GM12878 (cell line): ENCODE measurements at regions not wholly inside any gene's neighbourhood (a gene's known extent, or its start where the extent isn't known, plus 50 kb on each side); places are given as distances from the start of the nearest gene placed in this dataset.

Experiments
- ATAC-seq: fragments of 200-7000 bp; cut with Tn5 transposase; 3 replicates; pipeline ENCODE4 v1.9.1; 2020; ENCODE audit warnings: mild to moderate bottlenecking, moderate library complexity
- BruUV-seq: library from RNA; stranded (reverse); fragments of 400-500 nt; replicated peaks from 2 replicates; lab custom pipeline; 2021; lab: Mats Ljungman, UMichigan
- CTCF ChIA-PET: fragments of 300-600 bp; sonication (Branson Sonifier 250); formaldehyde crosslinking; extraction: SDS; loops from one replicate; lab custom pipeline; 2021; ENCODE audit warnings: inconsistent platforms; lab: Yijun Ruan, JAX
- POLR2A ChIA-PET: fragments of 350-600 bp; formaldehyde crosslinking; extraction: SDS; loops from one replicate; lab custom pipeline; 2021; ENCODE audit warnings: inconsistent platforms; lab: Charles Lee
- RAD21 ChIA-PET: fragments of 300-600 bp; sonication (Branson Sonifier 250); formaldehyde crosslinking; loops from one replicate; lab custom pipeline; 2023; ENCODE audit warnings: antibody characterized with exemption; ENCODE audit not compliant: unreplicated experiment; lab: Charles Lee
- SMC1A ChIA-PET: fragments of 300-600 bp; sonication (Branson Sonifier 250); formaldehyde crosslinking; loops from one replicate; lab custom pipeline; 2023; ENCODE audit not compliant: unreplicated experiment, uncharacterized antibody; lab: Charles Lee
- DNase-seq: peaks from one replicate; pipeline ENCODE4 v3.0.0-alpha.2; 2011; ENCODE audit warnings: low read depth, low spot score
- FAIRE-seq: peaks from 3 replicates; lab custom pipeline; 2011; peaks lifted over from hg19 to GRCh38; lab: Jason Lieb, UNC
- H2AFZ ChIP-seq: 2 replicates; pipeline ENCODE4 v1.6.0; 2011; ENCODE audit warnings: low read depth, low read length, control low read depth; ENCODE audit not compliant: control insufficient read depth
- H3K27ac ChIP-seq: 2 replicates; pipeline ENCODE4 v1.5.1; 2011; ENCODE audit warnings: control low read depth; ENCODE audit not compliant: control insufficient read depth, insufficient read depth
- H3K27me3 ChIP-seq, 2 experiments: replicated peaks in 1 of 2; 2 replicates each; pipeline versions ENCODE4 v1.6.0 to v1.6.1; 2011; ENCODE audit warnings: low read length in 1 of 2; ENCODE audit not compliant: control insufficient read depth in 2 of 2, insufficient read depth in 2 of 2
- H3K36me3 ChIP-seq, 2 experiments: 2 replicates each; pipeline ENCODE4 v1.5.1; 2011; ENCODE audit warnings: low read length in 1 of 2; ENCODE audit not compliant: control insufficient read depth in 2 of 2, insufficient read depth in 2 of 2
- H3K4me1 ChIP-seq: 2 replicates; pipeline ENCODE4 v1.6.1; 2011; ENCODE audit warnings: mild to moderate bottlenecking, low read length, moderate library complexity, mixed read lengths; ENCODE audit not compliant: control insufficient read depth, insufficient read depth
- H3K4me2 ChIP-seq: 2 replicates; pipeline ENCODE4 v1.6.0; 2011; ENCODE audit warnings: control low read depth; ENCODE audit not compliant: control insufficient read depth, insufficient read depth
- H3K4me3 ChIP-seq: fragments of 200-600 bp; sonication (generic); 2 replicates; pipeline ENCODE4 v1.5.1; 2016
- H3K79me2 ChIP-seq: 2 replicates; pipeline ENCODE4 v1.6.0; 2011; ENCODE audit warnings: low read length; ENCODE audit not compliant: control insufficient read depth, insufficient read depth
- H3K9ac ChIP-seq: 2 replicates; pipeline ENCODE4 v1.8.0; 2011; ENCODE audit warnings: low read length, control low read depth, mixed read lengths; ENCODE audit not compliant: control insufficient read depth, insufficient read depth
- H3K9me3 ChIP-seq: replicated peaks from 3 replicates; pipeline ENCODE4 v1.5.1; 2011; ENCODE audit warnings: mild to moderate bottlenecking, low read length; ENCODE audit not compliant: control insufficient read depth, insufficient read depth
- H4K20me1 ChIP-seq: 2 replicates; pipeline ENCODE4 v1.6.0; 2011; ENCODE audit not compliant: control insufficient read depth, insufficient read depth
- CBX5 ChIP-seq: sonication (generic); IDR thresholded peaks from 2 replicates; pipeline ENCODE4 v1.6.1; 2016; ENCODE audit warnings: low read depth, moderate library complexity, mild to moderate bottlenecking, inconsistent platforms
- FOS ChIP-seq: IDR thresholded peaks from 3 replicates; pipeline ENCODE4 v1.6.1; 2011; ENCODE audit warnings: borderline replicate concordance; ENCODE audit not compliant: insufficient read length; ENCODE audit errors: extremely low read depth
- HDAC2 ChIP-seq: fragments of 200-600 bp; sonication (generic); IDR thresholded peaks from 2 replicates; pipeline ENCODE4 v1.6.1; 2017
- IRF5 ChIP-seq: fragments of 450-650 bp; IDR thresholded peaks from 2 replicates; pipeline ENCODE4 v1.6.1; 2017; ENCODE audit warnings: borderline replicate concordance
- MEF2A ChIP-seq: IDR thresholded peaks from 2 replicates; pipeline ENCODE4 v1.6.1; 2011; ENCODE audit warnings: low read depth, mild to moderate bottlenecking, low read length, moderate library complexity; ENCODE audit not compliant: insufficient read depth
- NFYB ChIP-seq: IDR thresholded peaks from 2 replicates; pipeline ENCODE4 v1.6.1; 2011; ENCODE audit warnings: low read depth, mild to moderate bottlenecking, low read length, improper control_type of control experiment, moderate library complexity; ENCODE audit not compliant: insufficient read depth
- POU2F2 ChIP-seq: IDR thresholded peaks from 3 replicates; pipeline ENCODE4 v1.6.1; 2011; ENCODE audit warnings: low read depth, mild to moderate bottlenecking, low read length, borderline replicate concordance
- RAD21 ChIP-seq: IDR thresholded peaks from 2 replicates; pipeline ENCODE4 v1.6.1; 2011; ENCODE audit warnings: mild to moderate bottlenecking, low read depth, low read length, moderate library complexity; ENCODE audit not compliant: insufficient read depth
- RUNX3 ChIP-seq: IDR thresholded peaks from 2 replicates; pipeline ENCODE4 v1.6.1; 2012; ENCODE audit warnings: low read length, inconsistent platforms
- ZNF592 ChIP-seq: fragments of 450-650 bp; IDR thresholded peaks from 2 replicates; pipeline ENCODE4 v1.6.1; 2017; ENCODE audit warnings: mild to moderate bottlenecking, moderate library complexity
- WGBS: methylation state at CpG from one replicate; pipeline ENCODE4 v1.1.6; 2016; ENCODE audit warnings: low lambda C conversion rate; ENCODE audit not compliant: insufficient replicate concordance, insufficient coverage; ENCODE audit errors: missing lambda C conversion rate; 5-methylcytosine and 5-hydroxymethylcytosine counted together
- in situ Hi-C: fragments of 300-500 bp; cut with MboI; formaldehyde crosslinking; loops from 9 replicates; pipeline ENCODE4 v1.14.3; 2018; ENCODE audit warnings: mixed read lengths
- intact Hi-C: fragments of 100-400 bp; cut with micrococcal nuclease; formaldehyde crosslinking; loops from one replicate; pipeline ENCODE4 v1.14.2; 2022; ENCODE audit not compliant: unreplicated experiment

- DNase-seq (no peak), FAIRE-seq (no peak), ATAC-seq (no peak)
- Histone ChIP-seq H4K20me1 (no peaks in the 10 kb centered on the region), H3K4me1 (no peaks in the 10 kb centered on the region), H2AFZ (no peak overlapping the region), H3K4me3 (no peak overlapping the region), H3K4me2 (no peak overlapping the region), H3K36me3 (no peaks in the 10 kb centered on the region), H3K9me3 (peaks cover 4% of the 10 kb centered on the region; the same call in 1 of the 3 replicates), H3K27me3 (no peaks in the 10 kb centered on the region; a peak in 1 of 4 replicates), H3K9ac (no peak overlapping the region), H3K79me2 (no peaks in the 10 kb centered on the region), H3K27ac (no peak overlapping the region)
- WGBS, result 36% methylated on average over 5 of the region's 5 CpGs
- no TSS peak for BruUV-seq
- intact Hi-C loops (no loop called here), in situ Hi-C loops (no loop called here)
- CTCF ChIA-PET, result no interaction called here
- SMC1A ChIA-PET, result no interaction called here
- RAD21 ChIA-PET, result no interaction called here
- TF ChIP-seq HDAC2 (no peak), MEF2A (no peak), NFYB (no peak), IRF5 (no peak), FOS (no peak)
- POLR2A ChIA-PET, result no interaction called here
Observed at GRCh38 chr10:71090330-71090729, 122.0 kb upstream of the UNC5B start.

GRCh38 chr10:71090801-71091200 is 121.6 kb upstream of the UNC5B start:
- intact Hi-C loops, result no loop called here

More at GRCh38 chr10:71090801-71091200, 121.6 kb upstream of the UNC5B start:
- BruUV-seq, result no TSS peak
- Histone ChIP-seq H3K4me3 (no peak overlapping the region), H3K4me2 (no peak overlapping the region), H3K36me3 (no peaks in the 10 kb centered on the region), H3K9me3 (peaks cover 4% of the 10 kb centered on the region; the same call in 1 of the 3 replicates), H3K4me1 (no peaks in the 10 kb centered on the region), H4K20me1 (no peaks in the 10 kb centered on the region), H2AFZ (no peak overlapping the region), H3K27me3 (no peaks in the 10 kb centered on the region; a peak in 1 of 4 replicates), H3K27ac (no peak overlapping the region), H3K79me2 (no peaks in the 10 kb centered on the region), H3K9ac (no peak overlapping the region)
- in situ Hi-C loops, result no loop called here
- ATAC-seq (no peak), DNase-seq (no peak), FAIRE-seq (no peak)
- RAD21 ChIA-PET, result no interaction called here
- CTCF ChIA-PET, result no interaction called here
- TF ChIP-seq CBX5, result no peak
- no peak for TF ChIP-seq POU2F2
- no peak for TF ChIP-seq RUNX3
- TF ChIP-seq ZNF592, result no peak
- no peak for TF ChIP-seq HDAC2
- TF ChIP-seq RAD21, result no peak
- POLR2A ChIA-PET, result no interaction called here
- SMC1A ChIA-PET, result no interaction called here
- WGBS, result 51% methylated on average over 10 of the region's 10 CpGs
